MCF 10A (cell line): ENCODE measurements at regions not wholly inside any gene's neighbourhood (a gene's known extent, or its start where the extent isn't known, plus 50 kb on each side); places are given as distances from the start of the nearest gene placed in this dataset.

ENCODE experiments used
- BruUV-seq: library from RNA; stranded (reverse); fragments of 400-500 nt; replicated peaks from 2 replicates; lab custom pipeline; 2021; lab: Mats Ljungman, UMichigan
- CTCF ChIA-PET: fragments of 300-600 bp; sonication (Branson Sonifier 250); formaldehyde crosslinking; extraction: SDS; loops from one replicate; lab custom pipeline; 2021; ENCODE audit warnings: antibody characterized with exemption, inconsistent platforms; lab: Yijun Ruan, JAX
- POLR2A ChIA-PET: fragments of 300-600, 350-650 bp; sonication (Branson Sonifier 250); formaldehyde crosslinking; extraction: SDS; loops from one replicate; lab custom pipeline; 2020; ENCODE audit warnings: antibody characterized with exemption, inconsistent platforms; lab: Yijun Ruan, JAX
- DNase-seq: peaks from one replicate; pipeline ENCODE4 v3.0.0-alpha.2; 2018; ENCODE audit not compliant: unreplicated experiment
- H3K27ac Mint-ChIP-seq: one replicate; pipeline ENCODE4 v1.8.0; 2022; ENCODE audit warnings: mild to moderate bottlenecking, low read depth, mixed read lengths; ENCODE audit not compliant: unreplicated experiment
- H3K27me3 Mint-ChIP-seq: one replicate; pipeline ENCODE4 v1.8.0; 2022; ENCODE audit warnings: mixed read lengths; ENCODE audit not compliant: insufficient read depth, unreplicated experiment
- H3K36me3 Mint-ChIP-seq: one replicate; pipeline ENCODE4 v1.8.0; 2022; ENCODE audit warnings: mild to moderate bottlenecking, moderate library complexity, mixed read lengths; ENCODE audit not compliant: insufficient read depth, unreplicated experiment
- H3K4me1 Mint-ChIP-seq: one replicate; pipeline ENCODE4 v1.8.0; 2022; ENCODE audit warnings: mixed read lengths; ENCODE audit not compliant: insufficient read depth, unreplicated experiment
- H3K4me3 Mint-ChIP-seq: one replicate; pipeline ENCODE4 v1.8.0; 2022; ENCODE audit warnings: mild to moderate bottlenecking, moderate library complexity, mixed read lengths; ENCODE audit not compliant: unreplicated experiment
- H3K9me3 Mint-ChIP-seq: one replicate; pipeline ENCODE4 v1.8.0; 2022; ENCODE audit warnings: mixed read lengths; ENCODE audit not compliant: unreplicated experiment
- CTCF ChIP-seq: fragments of 200-600 bp; IDR thresholded peaks from one replicate; pipeline ENCODE4 v1.8.0; 2022; ENCODE audit warnings: antibody characterized with exemption, mild to moderate bottlenecking; ENCODE audit not compliant: unreplicated experiment
- intact Hi-C: fragments of 100-400 bp; cut with micrococcal nuclease; formaldehyde crosslinking; loops from 2 replicates; pipeline ENCODE4 v1.14.1; 2022

GRCh38 chrX:9102956-9103355 lies 69.0 kb upstream of the FAM9B start:
- Mint-ChIP-seq H3K27ac (no peak overlapping the region), H3K36me3 (no peaks in the 10 kb centered on the region), H3K4me1 (no peaks in the 10 kb centered on the region), H3K27me3 (no peaks in the 10 kb centered on the region), H3K9me3 (no peaks in the 10 kb centered on the region), H3K4me3 (no peak overlapping the region)
- ChIA-PET POLR2A (no interaction called here), CTCF (no interaction called here)
- intact Hi-C loops: no loop called here
- BruUV-seq: no TSS peak
- DNase-seq: no peak
- no peak for TF ChIP-seq CTCF

- intact Hi-C loops: no loop called here
- no peaks in the 10 kb centered on the region for H3K9me3 Mint-ChIP-seq
These were observed 74.1 kb upstream of the FAM9B start for GRCh38 chrX:9108054-9108453.

GRCh38 chrX:9110808-9111207 lies 76.9 kb upstream of the FAM9B start:
- DNase-seq: no peak
- no peak overlapping the region for H3K4me3 Mint-ChIP-seq
- no peaks in the 10 kb centered on the region for H3K4me1 Mint-ChIP-seq
- H3K36me3 Mint-ChIP-seq: no peaks in the 10 kb centered on the region
- H3K27ac Mint-ChIP-seq: no peak overlapping the region
- peaks cover 7% of the 10 kb centered on the region for H3K9me3 Mint-ChIP-seq
- POLR2A ChIA-PET: interaction anchor here (0.6 kb wide), 1 partner anchor 17 kb away, joined by 3 read pairs; no protein-coding TSS in a partner anchor
- CTCF ChIA-PET: no interaction called here
- intact Hi-C loops: no loop called here
- no TSS peak for BruUV-seq
- TF ChIP-seq CTCF: no peak
- no peaks in the 10 kb centered on the region for H3K27me3 Mint-ChIP-seq

More at GRCh38 chrX:9108054-9108453, 74.1 kb upstream of the FAM9B start:
- H3K36me3 Mint-ChIP-seq: no peaks in the 10 kb centered on the region
- H3K4me3 Mint-ChIP-seq: no peak overlapping the region
- POLR2A ChIA-PET: no interaction called here
- no peak for TF ChIP-seq CTCF
- no peak for DNase-seq
- no peaks in the 10 kb centered on the region for H3K4me1 Mint-ChIP-seq
- CTCF ChIA-PET: no interaction called here
- no peak overlapping the region for H3K27ac Mint-ChIP-seq
- H3K27me3 Mint-ChIP-seq: no peaks in the 10 kb centered on the region
- no TSS peak for BruUV-seq

DNA sequence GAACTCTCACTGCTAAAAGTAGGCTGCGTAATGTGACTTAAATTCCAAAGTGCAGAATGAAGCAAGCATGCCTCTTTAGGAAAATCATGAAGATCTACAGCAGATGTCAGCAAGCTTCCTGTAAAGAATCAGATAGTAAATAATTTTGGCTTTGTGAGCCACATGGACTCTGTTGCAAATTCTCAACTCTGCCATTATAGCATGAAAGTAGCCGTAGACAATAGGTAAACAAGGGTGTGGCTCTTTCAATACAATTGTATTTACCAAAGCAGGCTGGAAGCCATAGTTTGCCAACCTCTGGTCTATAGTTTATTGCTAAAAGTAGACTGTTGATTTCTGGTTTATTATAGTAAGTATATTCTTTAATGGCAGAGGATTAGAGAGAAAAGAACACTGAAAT lies 80.3 kb upstream of the FAM9B start:
- H3K27ac Mint-ChIP-seq: no peak overlapping the region
- no peaks in the 10 kb centered on the region for H3K27me3 Mint-ChIP-seq
- ChIA-PET POLR2A (no interaction called here), CTCF (no interaction called here)
- no peak overlapping the region for H3K4me3 Mint-ChIP-seq
- H3K36me3 Mint-ChIP-seq: no peaks in the 10 kb centered on the region
- TF ChIP-seq CTCF: no peak
- DNase-seq: no peak
- peaks cover 7% of the 10 kb centered on the region for H3K9me3 Mint-ChIP-seq
- intact Hi-C loops: no loop called here
- BruUV-seq: no TSS peak
- H3K4me1 Mint-ChIP-seq: no peaks in the 10 kb centered on the region
